ENCODE measurements at regions not wholly inside any gene's neighbourhood (a gene's known extent, or its start where the extent isn't known, plus 50 kb on each side); places are given as distances from the start of the nearest gene placed in this dataset.

GRCh38 chr12:86530996-86531655 lies 274.9 kb upstream of the MGAT4C start:
- TF ChIP-seq EP300 (conservative IDR thresholded peaks at IDR 0.05; ENCODE audit: poor library complexity, severe bottlenecking) (no peak), TAF1 (IDR thresholded peaks at IDR 0.05; ENCODE audit: low read depth) (no peak)
- TF ChIP-seq, protein P1, sequence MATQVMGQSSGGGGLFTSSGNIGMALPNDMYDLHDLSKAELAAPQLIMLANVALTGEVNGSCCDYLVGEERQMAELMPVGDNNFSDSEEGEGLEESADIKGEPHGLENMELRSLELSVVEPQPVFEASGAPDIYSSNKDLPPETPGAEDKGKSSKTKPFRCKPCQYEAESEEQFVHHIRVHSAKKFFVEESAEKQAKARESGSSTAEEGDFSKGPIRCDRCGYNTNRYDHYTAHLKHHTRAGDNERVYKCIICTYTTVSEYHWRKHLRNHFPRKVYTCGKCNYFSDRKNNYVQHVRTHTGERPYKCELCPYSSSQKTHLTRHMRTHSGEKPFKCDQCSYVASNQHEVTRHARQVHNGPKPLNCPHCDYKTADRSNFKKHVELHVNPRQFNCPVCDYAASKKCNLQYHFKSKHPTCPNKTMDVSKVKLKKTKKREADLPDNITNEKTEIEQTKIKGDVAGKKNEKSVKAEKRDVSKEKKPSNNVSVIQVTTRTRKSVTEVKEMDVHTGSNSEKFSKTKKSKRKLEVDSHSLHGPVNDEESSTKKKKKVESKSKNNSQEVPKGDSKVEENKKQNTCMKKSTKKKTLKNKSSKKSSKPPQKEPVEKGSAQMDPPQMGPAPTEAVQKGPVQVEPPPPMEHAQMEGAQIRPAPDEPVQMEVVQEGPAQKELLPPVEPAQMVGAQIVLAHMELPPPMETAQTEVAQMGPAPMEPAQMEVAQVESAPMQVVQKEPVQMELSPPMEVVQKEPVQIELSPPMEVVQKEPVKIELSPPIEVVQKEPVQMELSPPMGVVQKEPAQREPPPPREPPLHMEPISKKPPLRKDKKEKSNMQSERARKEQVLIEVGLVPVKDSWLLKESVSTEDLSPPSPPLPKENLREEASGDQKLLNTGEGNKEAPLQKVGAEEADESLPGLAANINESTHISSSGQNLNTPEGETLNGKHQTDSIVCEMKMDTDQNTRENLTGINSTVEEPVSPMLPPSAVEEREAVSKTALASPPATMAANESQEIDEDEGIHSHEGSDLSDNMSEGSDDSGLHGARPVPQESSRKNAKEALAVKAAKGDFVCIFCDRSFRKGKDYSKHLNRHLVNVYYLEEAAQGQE (IDR thresholded peaks at IDR 0.05; ENCODE audit: borderline replicate concordance), result no peak
- TF ChIP-seq, protein P2, sequence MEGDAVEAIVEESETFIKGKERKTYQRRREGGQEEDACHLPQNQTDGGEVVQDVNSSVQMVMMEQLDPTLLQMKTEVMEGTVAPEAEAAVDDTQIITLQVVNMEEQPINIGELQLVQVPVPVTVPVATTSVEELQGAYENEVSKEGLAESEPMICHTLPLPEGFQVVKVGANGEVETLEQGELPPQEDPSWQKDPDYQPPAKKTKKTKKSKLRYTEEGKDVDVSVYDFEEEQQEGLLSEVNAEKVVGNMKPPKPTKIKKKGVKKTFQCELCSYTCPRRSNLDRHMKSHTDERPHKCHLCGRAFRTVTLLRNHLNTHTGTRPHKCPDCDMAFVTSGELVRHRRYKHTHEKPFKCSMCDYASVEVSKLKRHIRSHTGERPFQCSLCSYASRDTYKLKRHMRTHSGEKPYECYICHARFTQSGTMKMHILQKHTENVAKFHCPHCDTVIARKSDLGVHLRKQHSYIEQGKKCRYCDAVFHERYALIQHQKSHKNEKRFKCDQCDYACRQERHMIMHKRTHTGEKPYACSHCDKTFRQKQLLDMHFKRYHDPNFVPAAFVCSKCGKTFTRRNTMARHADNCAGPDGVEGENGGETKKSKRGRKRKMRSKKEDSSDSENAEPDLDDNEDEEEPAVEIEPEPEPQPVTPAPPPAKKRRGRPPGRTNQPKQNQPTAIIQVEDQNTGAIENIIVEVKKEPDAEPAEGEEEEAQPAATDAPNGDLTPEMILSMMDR (IDR thresholded peaks at IDR 0.05; ENCODE audit: poor library complexity, severe bottlenecking), result no peak

All from neural cell (in vitro differentiated cells).